Hepatocyte (in vitro differentiated cells): ENCODE measurements at regions not wholly inside any gene's neighbourhood (a gene's known extent, or its start where the extent isn't known, plus 50 kb on each side); places are given as distances from the start of the nearest gene placed in this dataset.

ENCODE experiments used
- EZH2phosphoT487 ChIP-seq: fragments of 200-600 bp; sonication (generic); IDR thresholded peaks from one replicate; pipeline ENCODE4 v1.6.1; 2018; ENCODE audit warnings: antibody characterized with exemption, mild to moderate bottlenecking, low read depth, moderate library complexity; ENCODE audit not compliant: unreplicated experiment, severe bottlenecking
- TF ChIP-seq, protein P1 (sequence below): fragments of 200-600 bp; sonication (generic); IDR thresholded peaks from 2 replicates; pipeline ENCODE4 v1.5.1; 2016; ENCODE audit warnings: antibody characterized with exemption, mild to moderate bottlenecking; ENCODE audit not compliant: poor library complexity

- no peak for TF ChIP-seq EZH2phosphoT487
- TF ChIP-seq, protein P1, sequence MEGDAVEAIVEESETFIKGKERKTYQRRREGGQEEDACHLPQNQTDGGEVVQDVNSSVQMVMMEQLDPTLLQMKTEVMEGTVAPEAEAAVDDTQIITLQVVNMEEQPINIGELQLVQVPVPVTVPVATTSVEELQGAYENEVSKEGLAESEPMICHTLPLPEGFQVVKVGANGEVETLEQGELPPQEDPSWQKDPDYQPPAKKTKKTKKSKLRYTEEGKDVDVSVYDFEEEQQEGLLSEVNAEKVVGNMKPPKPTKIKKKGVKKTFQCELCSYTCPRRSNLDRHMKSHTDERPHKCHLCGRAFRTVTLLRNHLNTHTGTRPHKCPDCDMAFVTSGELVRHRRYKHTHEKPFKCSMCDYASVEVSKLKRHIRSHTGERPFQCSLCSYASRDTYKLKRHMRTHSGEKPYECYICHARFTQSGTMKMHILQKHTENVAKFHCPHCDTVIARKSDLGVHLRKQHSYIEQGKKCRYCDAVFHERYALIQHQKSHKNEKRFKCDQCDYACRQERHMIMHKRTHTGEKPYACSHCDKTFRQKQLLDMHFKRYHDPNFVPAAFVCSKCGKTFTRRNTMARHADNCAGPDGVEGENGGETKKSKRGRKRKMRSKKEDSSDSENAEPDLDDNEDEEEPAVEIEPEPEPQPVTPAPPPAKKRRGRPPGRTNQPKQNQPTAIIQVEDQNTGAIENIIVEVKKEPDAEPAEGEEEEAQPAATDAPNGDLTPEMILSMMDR, result no peak
Measured at GRCh38 chr19:34837262-34837661, 64.2 kb upstream of the ZNF599 start.
